Effector CD4-positive, alpha-beta T cell (primary cell): ENCODE measurements at regions not wholly inside any gene's neighbourhood (a gene's known extent, or its start where the extent isn't known, plus 50 kb on each side); places are given as distances from the start of the nearest gene placed in this dataset.
"Not testable (repeated sequence)": the region's sequence is repeated elsewhere in the genome, so short reads cannot be mapped to it uniquely, and the experiment has no call there.

Source experiments
- DNase-seq: peaks from one replicate; pipeline ENCODE4 v3.0.0-alpha.2; 2020

- no peak for DNase-seq
Measured at GRCh38 chr3:110248666-110249065, 823.0 kb upstream of the NECTIN3 start.

- no peak for DNase-seq
Measured at GRCh38 chr3:110253794-110254193, 817.8 kb upstream of the NECTIN3 start.

GRCh38 chr3:110254591-110254990 lies 817.0 kb upstream of the NECTIN3 start:
- no peak for DNase-seq

GRCh38 chr3:110261141-110261540 lies 810.5 kb upstream of the NECTIN3 start:
- DNase-seq: no peak

- DNase-seq: no peak
Measured at GRCh38 chr3:110262896-110263295, 808.7 kb upstream of the NECTIN3 start.

GRCh38 chr3:110265302-110265701 lies 806.3 kb upstream of the NECTIN3 start:
- no peak for DNase-seq

GRCh38 chr3:110267304-110267845 lies 804.2 kb upstream of the NECTIN3 start:
- no peak for DNase-seq

GRCh38 chr3:110272525-110272924 lies 799.1 kb upstream of the NECTIN3 start:
- DNase-seq: no peak

- no peak for DNase-seq
Measured at GRCh38 chr3:110291886-110292501, 779.6 kb upstream of the NECTIN3 start.

- no peak for DNase-seq
Measured at GRCh38 chr3:110293660-110294059, 778.0 kb upstream of the NECTIN3 start.

- DNase-seq: no peak
Measured at GRCh38 chr3:110296885-110297284, 774.7 kb upstream of the NECTIN3 start.

GRCh38 chr3:110301781-110302180 lies 769.8 kb upstream of the NECTIN3 start:
- no peak for DNase-seq

- no peak for DNase-seq
Measured at GRCh38 chr3:110307065-110307809, 764.4 kb upstream of the NECTIN3 start.

GRCh38 chr3:110311541-110311940 lies 760.1 kb upstream of the NECTIN3 start:
- no peak for DNase-seq

- DNase-seq: peak; percentile 39
Measured at GRCh38 chr3:110314512-110315114, 757.0 kb upstream of the NECTIN3 start.

- DNase-seq: no peak
Measured at GRCh38 chr3:110318108-110318507, 753.5 kb upstream of the NECTIN3 start.

- no peak for DNase-seq
Measured at GRCh38 chr3:110323349-110323748, 748.3 kb upstream of the NECTIN3 start.

- DNase-seq: no peak
Measured at GRCh38 chr3:110324171-110324705, 747.4 kb upstream of the NECTIN3 start.

- no peak for DNase-seq
Measured at GRCh38 chr3:110327870-110328269, 743.7 kb upstream of the NECTIN3 start.

- DNase-seq: not testable (repeated sequence)
Measured at GRCh38 chr3:110331562-110331961, 740.1 kb upstream of the NECTIN3 start.

- DNase-seq: no peak
Measured at GRCh38 chr3:110332629-110333028, 739.0 kb upstream of the NECTIN3 start.

GRCh38 chr3:110341047-110341446 lies 730.6 kb upstream of the NECTIN3 start:
- no peak for DNase-seq

GRCh38 chr3:110343376-110343775 lies 728.2 kb upstream of the NECTIN3 start:
- DNase-seq: no peak

- no peak for DNase-seq
Measured at GRCh38 chr3:110343945-110344344, 727.7 kb upstream of the NECTIN3 start.
